ENCODE measurements at regions not wholly inside any gene's neighbourhood (a gene's known extent, or its start where the extent isn't known, plus 50 kb on each side); places are given as distances from the start of the nearest gene placed in this dataset.

- H3K4me2 ChIP-seq (ENCODE audit: low read length), result peak overlapping the region; percentile 25; the same call in 1 of the 2 replicates
- H3K9me2 ChIP-seq (ENCODE audit: low read depth, low read length), result no peaks in the 10 kb centered on the region
- no peak overlapping the region for H3K4me3 ChIP-seq (ENCODE audit: low read depth, low read length, poor library complexity, severe bottlenecking)
- no peaks in the 10 kb centered on the region for H3K79me2 ChIP-seq (ENCODE audit: insufficient read depth, low read length)
- no peaks in the 10 kb centered on the region for H4K20me1 ChIP-seq (ENCODE audit: insufficient read depth, low read length)
- H3F3A ChIP-seq (ENCODE audit: insufficient read depth, low read length), result no peaks in the 10 kb centered on the region
- H3K27me3 ChIP-seq (ENCODE audit: insufficient read depth, low read length), result no peaks in the 10 kb centered on the region
- peaks cover 61% of the 10 kb centered on the region for H3K4me1 ChIP-seq (ENCODE audit: insufficient read depth, low read length, severe bottlenecking)
- H3K9ac ChIP-seq (ENCODE audit: low read length), result no peak overlapping the region
- no peak overlapping the region for H2AFZ ChIP-seq (ENCODE audit: low read length)
- no peaks in the 10 kb centered on the region for H3K9me3 ChIP-seq (ENCODE audit: low read length)
- TF ChIP-seq EZH2 (IDR thresholded peaks at IDR 0.05; ENCODE audit: borderline replicate concordance, low read length) (no peak), CTCF (IDR thresholded peaks at IDR 0.05; ENCODE audit: low read length) (no peak)
- H3K27ac ChIP-seq (ENCODE audit: low read depth, low read length, poor library complexity, severe bottlenecking), result peak overlapping the region; percentile 39
- H3K36me3 ChIP-seq (ENCODE audit: insufficient read depth, low read length), result peaks cover 17% of the 10 kb centered on the region; the same call in 1 of the 2 replicates
Observed at GRCh38 chr13:73943137-73943964, 190.9 kb downstream of the KLF12 start.

- no peaks in the 10 kb centered on the region for H4K20me1 ChIP-seq (ENCODE audit: insufficient read depth, low read length)
- H3K4me2 ChIP-seq (ENCODE audit: low read length), result no peak overlapping the region
- no peak overlapping the region for H3K9ac ChIP-seq (ENCODE audit: low read length)
- no peaks in the 10 kb centered on the region for H3K9me3 ChIP-seq (ENCODE audit: low read length)
- peaks cover 17% of the 10 kb centered on the region; the same call in 1 of the 2 replicates for H3K36me3 ChIP-seq (ENCODE audit: insufficient read depth, low read length)
- H3K4me1 ChIP-seq (ENCODE audit: insufficient read depth, low read length, severe bottlenecking), result peaks cover 61% of the 10 kb centered on the region
- H3K27me3 ChIP-seq (ENCODE audit: insufficient read depth, low read length), result no peaks in the 10 kb centered on the region
- no peaks in the 10 kb centered on the region for H3K79me2 ChIP-seq (ENCODE audit: insufficient read depth, low read length)
- no peaks in the 10 kb centered on the region for H3F3A ChIP-seq (ENCODE audit: insufficient read depth, low read length)
- H3K4me3 ChIP-seq (ENCODE audit: low read depth, low read length, poor library complexity, severe bottlenecking), result no peak overlapping the region
- H2AFZ ChIP-seq (ENCODE audit: low read length), result no peak overlapping the region
- TF ChIP-seq CTCF (IDR thresholded peaks at IDR 0.05; ENCODE audit: low read length) (no peak), EZH2 (IDR thresholded peaks at IDR 0.05; ENCODE audit: borderline replicate concordance, low read length) (no peak)
- H3K27ac ChIP-seq (ENCODE audit: low read depth, low read length, poor library complexity, severe bottlenecking), result no peak overlapping the region
- no peaks in the 10 kb centered on the region for H3K9me2 ChIP-seq (ENCODE audit: low read depth, low read length)
Observed at GRCh38 chr13:73941752-73942151, 192.5 kb downstream of the KLF12 start.

- Histone ChIP-seq H3K9me2 (ENCODE audit: low read depth, low read length) (no peaks in the 10 kb centered on the region), H3K9ac (ENCODE audit: low read length) (peak overlapping the region; percentile 4; the same call in 1 of the 2 replicates), H3K4me2 (ENCODE audit: low read length) (peak overlapping the region; percentile 30; the same call in 1 of the 2 replicates), H3K9me3 (ENCODE audit: low read length) (no peaks in the 10 kb centered on the region), H3K27me3 (ENCODE audit: insufficient read depth, low read length) (no peaks in the 10 kb centered on the region), H3K4me3 (ENCODE audit: low read depth, low read length, poor library complexity, severe bottlenecking) (no peak overlapping the region), H4K20me1 (ENCODE audit: insufficient read depth, low read length) (no peaks in the 10 kb centered on the region), H2AFZ (ENCODE audit: low read length) (no peak overlapping the region), H3K36me3 (ENCODE audit: insufficient read depth, low read length) (peaks cover 27% of the 10 kb centered on the region; the same call in 1 of the 2 replicates), H3F3A (ENCODE audit: insufficient read depth, low read length) (no peaks in the 10 kb centered on the region), H3K27ac (ENCODE audit: low read depth, low read length, poor library complexity, severe bottlenecking) (peak overlapping the region; percentile 17), H3K4me1 (ENCODE audit: insufficient read depth, low read length, severe bottlenecking) (peaks cover 46% of the 10 kb centered on the region), H3K79me2 (ENCODE audit: insufficient read depth, low read length) (no peaks in the 10 kb centered on the region)
- TF ChIP-seq CTCF (IDR thresholded peaks at IDR 0.05; ENCODE audit: low read length) (peak; percentile 63; the same call in 1 of the 2 replicates), EZH2 (IDR thresholded peaks at IDR 0.05; ENCODE audit: borderline replicate concordance, low read length) (no peak)
Observed at GRCh38 chr13:73940098-73940497, 194.1 kb downstream of the KLF12 start.
